Keratinocyte (primary cell): ENCODE measurements at regions not wholly inside any gene's neighbourhood (a gene's known extent, or its start where the extent isn't known, plus 50 kb on each side); places are given as distances from the start of the nearest gene placed in this dataset.
A peak's percentile ranks its signal among the peaks of the same experiment; 100 is the strongest.

Source experiments
- DNase-seq: peaks from one replicate; pipeline ENCODE4 v3.0.0-alpha.2; 2011; ENCODE audit warnings: low read depth, missing footprints, low spot score
- FAIRE-seq: peaks from 2 replicates; lab custom pipeline; 2011; peaks lifted over from hg19 to GRCh38; lab: Jason Lieb, UNC
- H2AFZ ChIP-seq: 2 replicates; pipeline ENCODE4 v1.6.0; 2012; ENCODE audit warnings: low read length, control low read depth, inconsistent platforms; ENCODE audit not compliant: control insufficient read depth
- H3K27ac ChIP-seq: 2 replicates; pipeline ENCODE4 v1.5.1; 2011; ENCODE audit warnings: low read length; ENCODE audit not compliant: control insufficient read depth, insufficient read depth
- H3K27me3 ChIP-seq: 3 replicates; pipeline ENCODE4 v1.6.0; 2011; ENCODE audit warnings: low read length; ENCODE audit not compliant: control insufficient read depth, insufficient read depth; ENCODE audit errors: extremely low read depth
- H3K36me3 ChIP-seq, 2 experiments: 2 replicates in 1 of 2; 3 replicates in 1 of 2; pipeline ENCODE4 v1.5.1; 2011; ENCODE audit warnings: low read length in 2 of 2, mild to moderate bottlenecking in 1 of 2; ENCODE audit not compliant: control insufficient read depth in 2 of 2, insufficient read depth in 2 of 2; ENCODE audit errors: extremely low read depth in 1 of 2
- H3K4me1 ChIP-seq: 3 replicates; pipeline ENCODE4 v1.5.1; 2011; ENCODE audit warnings: low read length; ENCODE audit not compliant: control insufficient read depth, insufficient read depth; ENCODE audit errors: extremely low read depth
- H3K4me2 ChIP-seq: 3 replicates; pipeline ENCODE4 v1.6.0; 2011; ENCODE audit warnings: low read depth, low read length; ENCODE audit not compliant: control insufficient read depth, insufficient read depth; ENCODE audit errors: extremely low read depth
- H3K4me3 ChIP-seq, 3 experiments: fragments of 200-600 bp in 1 of 3; sonication (generic) in 1 of 3; 2 replicates in 2 of 3; 3 replicates in 1 of 3; pipeline ENCODE4 v1.5.1; 2011 to 2016; ENCODE audit warnings: low read length in 3 of 3, mild to moderate bottlenecking in 3 of 3, control low read depth in 2 of 3, inconsistent platforms in 1 of 3, low read depth in 1 of 3, mixed read lengths in 1 of 3, mixed run types in 1 of 3, moderate library complexity in 1 of 3; ENCODE audit not compliant: control insufficient read depth in 2 of 3, insufficient read depth in 2 of 3; ENCODE audit errors: extremely low read depth in 1 of 3
- H3K79me2 ChIP-seq: 2 replicates; pipeline ENCODE4 v1.6.0; 2012; ENCODE audit warnings: low read length; ENCODE audit not compliant: control insufficient read depth, insufficient read depth
- H3K9ac ChIP-seq: 3 replicates; pipeline ENCODE4 v1.6.0; 2011; ENCODE audit warnings: low read length; ENCODE audit not compliant: control insufficient read depth, insufficient read depth; ENCODE audit errors: extremely low read depth
- H3K9me1 ChIP-seq: 3 replicates; pipeline ENCODE4 v1.6.0; 2011; ENCODE audit warnings: low read length; ENCODE audit not compliant: control insufficient read depth, insufficient read depth; ENCODE audit errors: extremely low read depth
- H3K9me3 ChIP-seq: 2 replicates; pipeline ENCODE4 v1.5.1; 2012; ENCODE audit warnings: low read depth, low read length; ENCODE audit not compliant: control insufficient read depth
- H4K20me1 ChIP-seq: 3 replicates; pipeline ENCODE4 v1.6.0; 2011; ENCODE audit warnings: low read length; ENCODE audit not compliant: control insufficient read depth, insufficient read depth; ENCODE audit errors: extremely low read depth
- EZH2 ChIP-seq: IDR thresholded peaks from one replicate; pipeline ENCODE4 v1.6.1; 2012; ENCODE audit warnings: inconsistent platforms, mild to moderate bottlenecking, low read length, moderate library complexity
- dilution Hi-C: fragments of 300-500 bp; cut with MboI; formaldehyde crosslinking; loops from one replicate; pipeline ENCODE4 v1.7.0; 2020; ENCODE audit warnings: low sequenced_read_pairs; ENCODE audit not compliant: extremely low pct_ligation_motif_present
- TF ChIP-seq, protein P1 (sequence below), 3 experiments: IDR thresholded peaks in 1 of 3; conservative IDR thresholded peaks in 1 of 3; optimal IDR thresholded peaks in 1 of 3; 2 replicates in 2 of 3; 3 replicates in 1 of 3; pipeline versions ENCODE3 to v1.5.1; 2011; ENCODE audit warnings: low read length in 3 of 3, mild to moderate bottlenecking in 3 of 3, moderate library complexity in 2 of 3, control low read depth in 1 of 3, inconsistent platforms in 1 of 3; ENCODE audit not compliant: insufficient read depth in 2 of 3; ENCODE audit errors: extremely low read depth in 1 of 3

DNA sequence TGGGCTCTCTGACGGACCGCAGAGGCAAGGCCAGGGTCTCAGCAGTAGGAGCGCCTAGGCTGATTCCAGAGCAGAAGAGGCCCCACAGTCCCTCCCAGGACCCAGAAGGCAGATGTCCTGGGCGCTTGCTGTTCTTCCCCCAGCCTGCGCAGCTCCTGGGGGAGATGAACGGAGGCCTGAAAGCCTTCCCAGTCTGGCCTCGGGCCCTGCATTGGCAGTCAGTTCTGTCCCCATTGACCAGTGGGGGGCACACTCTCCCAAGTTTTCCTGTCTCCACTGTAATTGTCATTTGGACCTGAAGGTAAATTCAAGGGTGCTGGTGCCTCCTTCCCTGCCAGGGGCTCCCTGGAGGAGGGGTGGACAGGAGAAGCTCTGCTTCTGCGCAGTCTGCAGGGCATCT lies 345.7 kb downstream of the CYP26B1 start:
- Histone ChIP-seq H3K4me2 (no peak overlapping the region), H4K20me1 (no peaks in the 10 kb centered on the region), H3K27ac (no peak overlapping the region), H3K79me2 (no peaks in the 10 kb centered on the region), H3K9me1 (no peaks in the 10 kb centered on the region), H3K9me3 (no peaks in the 10 kb centered on the region), H3K9ac (no peak overlapping the region), H3K36me3 (no peaks in the 10 kb centered on the region), H3K27me3 (no peaks in the 10 kb centered on the region), H3K4me1 (no peaks in the 10 kb centered on the region), H2AFZ (no peak overlapping the region), H3K4me3 (no peak overlapping the region)
- DNase-seq (no peak), FAIRE-seq (no peak)
- no peak for TF ChIP-seq EZH2
- TF ChIP-seq, protein P1, sequence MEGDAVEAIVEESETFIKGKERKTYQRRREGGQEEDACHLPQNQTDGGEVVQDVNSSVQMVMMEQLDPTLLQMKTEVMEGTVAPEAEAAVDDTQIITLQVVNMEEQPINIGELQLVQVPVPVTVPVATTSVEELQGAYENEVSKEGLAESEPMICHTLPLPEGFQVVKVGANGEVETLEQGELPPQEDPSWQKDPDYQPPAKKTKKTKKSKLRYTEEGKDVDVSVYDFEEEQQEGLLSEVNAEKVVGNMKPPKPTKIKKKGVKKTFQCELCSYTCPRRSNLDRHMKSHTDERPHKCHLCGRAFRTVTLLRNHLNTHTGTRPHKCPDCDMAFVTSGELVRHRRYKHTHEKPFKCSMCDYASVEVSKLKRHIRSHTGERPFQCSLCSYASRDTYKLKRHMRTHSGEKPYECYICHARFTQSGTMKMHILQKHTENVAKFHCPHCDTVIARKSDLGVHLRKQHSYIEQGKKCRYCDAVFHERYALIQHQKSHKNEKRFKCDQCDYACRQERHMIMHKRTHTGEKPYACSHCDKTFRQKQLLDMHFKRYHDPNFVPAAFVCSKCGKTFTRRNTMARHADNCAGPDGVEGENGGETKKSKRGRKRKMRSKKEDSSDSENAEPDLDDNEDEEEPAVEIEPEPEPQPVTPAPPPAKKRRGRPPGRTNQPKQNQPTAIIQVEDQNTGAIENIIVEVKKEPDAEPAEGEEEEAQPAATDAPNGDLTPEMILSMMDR (optimal IDR thresholded peaks at IDR 0.05 in 1 of 3, IDR thresholded peaks at IDR 0.05 in 1 of 3, conservative IDR thresholded peaks at IDR 0.05 in 1 of 3; ENCODE audit: extremely low read depth in 1 of 3, insufficient read depth in 2 of 3, low read length in 3 of 3): peak; percentile 40 to 78 (median 66)
- dilution Hi-C loops: no loop called here

DNA sequence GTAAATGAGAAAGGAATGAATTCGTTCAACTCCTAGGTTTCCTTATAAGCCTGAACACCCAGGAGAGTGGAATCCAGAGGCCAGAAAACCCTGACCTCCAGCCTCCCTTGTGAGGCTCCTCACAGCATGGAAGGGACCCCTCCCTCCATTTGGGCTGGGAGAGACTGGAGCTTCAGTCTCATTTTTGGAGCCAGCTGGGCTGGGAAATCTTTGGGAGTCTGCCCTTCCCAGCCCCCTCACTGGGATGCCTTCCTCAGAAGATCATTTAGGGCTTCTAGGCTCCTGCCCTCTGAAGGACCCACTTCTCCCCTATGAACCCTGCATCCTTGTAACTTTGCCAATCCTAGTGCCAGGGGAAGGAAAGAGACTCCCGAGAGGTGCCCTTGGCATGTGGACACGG lies 346.1 kb downstream of the CYP26B1 start:
- Histone ChIP-seq H3K4me2 (no peak overlapping the region), H3K79me2 (no peaks in the 10 kb centered on the region), H3K36me3 (no peaks in the 10 kb centered on the region), H3K9me1 (no peaks in the 10 kb centered on the region), H3K9me3 (no peaks in the 10 kb centered on the region), H3K4me3 (no peak overlapping the region), H4K20me1 (no peaks in the 10 kb centered on the region), H3K27ac (no peak overlapping the region), H3K27me3 (no peaks in the 10 kb centered on the region), H3K9ac (no peak overlapping the region), H3K4me1 (peaks cover under 1% of the 10 kb centered on the region), H2AFZ (no peak overlapping the region)
- no peak for FAIRE-seq
- dilution Hi-C loops: no loop called here
- TF ChIP-seq EZH2: no peak
- TF ChIP-seq, protein P1 (optimal IDR thresholded peaks at IDR 0.05 in 1 of 3, IDR thresholded peaks at IDR 0.05 in 1 of 3, conservative IDR thresholded peaks at IDR 0.05 in 1 of 3; ENCODE audit: extremely low read depth in 1 of 3, insufficient read depth in 2 of 3, low read length in 3 of 3): no peak
- DNase-seq: no peak
